ENCODE measurements at regions not wholly inside any gene's neighbourhood (a gene's known extent, or its start where the extent isn't known, plus 50 kb on each side); places are given as distances from the start of the nearest gene placed in this dataset.

- no peak for DNase-seq
Measured at GRCh38 chr4:62429297-62429696, 1229.2 kb downstream of the ADGRL3 start.

DNA sequence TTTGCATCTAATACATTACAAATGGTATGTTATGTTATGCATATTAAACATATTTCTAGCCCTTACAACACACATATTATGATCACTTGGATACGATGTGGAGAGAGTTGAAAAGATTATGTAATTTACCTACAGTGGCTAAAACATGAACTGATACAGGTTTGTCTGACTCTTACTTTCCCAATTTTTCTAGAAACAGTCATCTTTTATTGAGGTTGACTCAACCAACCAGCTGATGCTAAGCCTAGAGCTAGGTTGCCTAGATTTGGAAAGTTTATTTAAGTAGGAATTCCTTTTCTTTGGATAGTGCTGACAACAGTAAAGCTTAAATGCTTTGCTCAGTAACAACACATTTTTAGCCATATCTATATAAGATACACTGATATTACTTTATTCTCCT lies 1215.1 kb downstream of the ADGRL3 start:
- no peak for DNase-seq

DNA sequence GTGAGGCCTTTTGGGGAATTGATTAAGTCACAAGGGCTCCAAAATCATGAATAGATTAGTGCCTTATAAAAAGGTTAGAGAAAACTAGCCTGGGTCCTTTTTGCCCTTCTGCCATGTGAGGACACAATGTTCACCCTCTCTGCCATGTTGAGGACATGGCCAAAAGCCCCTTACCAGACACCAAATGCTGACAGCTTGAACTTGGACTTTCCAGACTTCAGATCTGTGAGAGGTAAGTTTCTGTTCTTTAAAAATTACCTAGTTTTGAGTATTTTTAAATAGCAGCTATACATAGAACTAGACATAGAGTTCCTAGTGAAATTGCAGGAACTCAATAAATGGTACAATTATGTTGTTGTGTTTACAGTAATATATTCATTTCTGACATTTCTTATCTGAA lies 1214.4 kb downstream of the ADGRL3 start:
- DNase-seq: no peak

GRCh38 chr4:62410371-62411003 lies 1210.4 kb downstream of the ADGRL3 start:
- no peak for DNase-seq

- DNase-seq: no peak
Measured at GRCh38 chr4:62408454-62408853, 1208.3 kb downstream of the ADGRL3 start.

DNA sequence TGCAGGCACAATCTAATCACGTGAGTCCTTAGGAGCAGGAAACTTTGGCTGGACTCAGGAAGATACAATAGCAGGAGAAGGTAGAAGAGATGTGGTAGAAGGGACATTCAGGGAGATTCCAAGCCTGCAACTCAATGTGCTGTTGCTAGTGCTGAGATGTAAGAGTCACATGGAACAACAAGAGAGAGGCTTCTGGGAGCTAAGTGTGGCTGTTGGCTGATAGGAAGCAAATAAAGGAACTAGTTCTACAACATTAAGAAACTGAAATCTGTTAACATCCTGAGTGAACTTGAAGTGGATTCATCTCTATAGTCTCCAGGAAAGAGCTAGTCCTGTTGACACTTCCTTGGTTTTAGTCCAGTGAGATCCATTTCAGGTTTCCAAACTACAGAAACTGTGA lies 1207.4 kb downstream of the ADGRL3 start:
- no peak for DNase-seq

DNA sequence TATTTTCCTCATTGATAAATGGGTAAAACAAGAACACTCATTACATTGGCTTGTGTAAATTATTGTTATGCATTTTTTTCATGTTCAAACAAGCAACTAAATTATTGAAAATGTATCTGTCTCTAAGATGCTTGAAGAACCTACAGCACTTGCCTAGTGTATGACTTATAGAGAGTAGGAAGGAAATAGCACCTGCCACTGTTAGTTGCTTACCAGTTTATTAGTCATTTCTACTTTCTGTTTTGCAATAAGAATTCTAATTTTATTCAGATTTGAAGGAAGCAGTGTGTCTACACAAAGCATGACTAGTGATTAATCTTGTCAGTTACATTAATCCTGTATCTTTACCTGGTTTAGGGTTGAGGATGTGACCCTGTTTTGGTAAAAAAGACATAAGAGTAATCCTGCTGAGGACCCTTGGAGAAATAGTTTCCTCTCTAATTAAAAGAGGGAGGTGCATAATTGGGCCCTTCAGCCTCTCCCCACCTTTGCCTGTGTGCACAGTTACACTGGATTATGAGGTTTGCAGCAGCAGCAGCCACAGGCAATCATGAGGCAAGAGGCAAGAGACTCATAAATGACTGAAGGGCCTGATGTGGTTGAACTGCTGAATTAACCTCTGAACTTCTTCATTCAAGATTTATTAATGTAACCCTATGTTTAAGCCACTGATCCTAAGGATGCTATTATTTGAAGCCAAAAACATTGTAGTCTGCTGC lies 1202.1 kb downstream of the ADGRL3 start:
- DNase-seq: no peak

GRCh38 chr4:62399242-62399641 lies 1199.1 kb downstream of the ADGRL3 start:
- DNase-seq: no peak

GRCh38 chr4:62398318-62398717 lies 1198.2 kb downstream of the ADGRL3 start:
- DNase-seq: no peak

GRCh38 chr4:62394766-62395165 lies 1194.6 kb downstream of the ADGRL3 start:
- no peak for DNase-seq

- no peak for DNase-seq
Measured at GRCh38 chr4:62387808-62388207, 1187.7 kb downstream of the ADGRL3 start.

GRCh38 chr4:62377700-62378099 lies 1177.6 kb downstream of the ADGRL3 start:
- DNase-seq: no peak

- DNase-seq: no peak
Measured at GRCh38 chr4:62377245-62377644, 1177.1 kb downstream of the ADGRL3 start.

DNA sequence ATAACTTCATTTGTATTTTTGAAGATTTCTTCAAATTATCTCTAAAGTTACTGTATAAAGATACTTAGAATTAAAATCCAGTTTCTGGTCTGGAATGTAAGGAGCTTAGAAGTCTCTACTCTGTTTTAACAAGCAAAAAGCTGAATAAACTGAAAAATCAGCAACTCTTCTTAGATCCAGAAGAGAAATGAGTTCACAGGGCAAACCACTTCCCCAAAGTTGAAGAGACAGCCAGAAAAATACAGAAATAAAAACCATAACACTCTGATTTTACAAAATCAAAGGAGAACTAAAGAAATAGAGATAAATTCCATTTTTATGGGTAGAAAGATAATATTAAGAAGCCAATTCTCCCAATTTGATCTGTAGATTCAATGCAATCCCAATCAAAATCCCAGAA lies 1166.8 kb downstream of the ADGRL3 start:
- no peak for DNase-seq

- no peak for DNase-seq
Measured at GRCh38 chr4:62360156-62360545, 1160.0 kb downstream of the ADGRL3 start.

DNA sequence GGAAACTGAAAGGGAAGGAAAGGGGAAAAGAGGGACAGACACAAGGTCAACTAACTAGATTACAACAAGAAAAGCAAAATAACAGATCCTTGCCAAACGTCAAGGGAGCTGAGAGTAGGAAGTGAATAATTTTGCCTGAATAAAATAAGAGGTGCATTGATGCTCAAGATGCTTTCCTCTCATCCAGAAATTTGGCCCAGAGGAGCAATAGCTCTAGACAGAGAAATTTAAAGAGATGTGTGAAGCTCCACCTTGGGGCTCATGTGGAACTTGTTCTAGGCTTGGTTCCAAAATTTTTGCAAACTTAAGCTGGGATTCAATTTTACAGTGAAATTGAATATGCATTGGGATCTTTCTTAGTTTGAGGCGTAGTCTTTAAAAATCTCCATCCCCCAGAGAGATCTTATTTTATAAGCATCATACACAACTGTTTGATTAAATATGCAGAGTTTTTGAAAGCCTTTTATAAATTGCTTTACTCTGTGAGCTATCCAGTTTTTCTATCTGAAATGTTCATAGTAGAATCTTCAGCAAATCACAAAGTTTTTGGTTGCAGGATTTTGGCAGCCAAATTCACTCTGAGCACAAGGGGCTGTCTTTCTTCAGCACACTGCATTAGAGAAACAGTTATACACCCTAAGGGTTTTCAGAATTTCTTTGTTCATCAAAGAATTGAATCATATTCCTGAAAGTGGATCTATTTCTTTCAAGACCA lies 1159.5 kb downstream of the ADGRL3 start:
- DNase-seq: no peak

DNA sequence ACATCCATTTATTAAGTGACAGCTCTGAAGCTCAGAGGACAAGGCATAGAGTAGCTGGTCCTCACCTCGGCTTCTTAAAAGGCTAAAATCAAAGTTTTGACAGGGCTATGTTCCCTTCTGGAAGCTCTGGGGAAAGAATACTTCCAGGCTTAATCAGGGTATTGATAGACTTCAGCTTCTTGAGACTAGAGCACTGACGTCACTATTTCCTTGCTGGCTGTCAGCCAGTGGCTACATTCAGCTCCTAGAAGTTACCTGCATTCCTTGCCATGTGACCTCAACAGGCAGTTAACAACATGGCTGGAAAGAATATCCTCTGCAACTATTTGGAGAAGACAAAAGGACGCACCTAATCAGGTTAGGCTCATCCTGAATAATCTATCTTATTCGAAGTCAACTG lies 1144.8 kb downstream of the ADGRL3 start:
- no peak for DNase-seq

GRCh38 chr4:62344474-62344873 lies 1144.3 kb downstream of the ADGRL3 start:
- DNase-seq: no peak

DNA sequence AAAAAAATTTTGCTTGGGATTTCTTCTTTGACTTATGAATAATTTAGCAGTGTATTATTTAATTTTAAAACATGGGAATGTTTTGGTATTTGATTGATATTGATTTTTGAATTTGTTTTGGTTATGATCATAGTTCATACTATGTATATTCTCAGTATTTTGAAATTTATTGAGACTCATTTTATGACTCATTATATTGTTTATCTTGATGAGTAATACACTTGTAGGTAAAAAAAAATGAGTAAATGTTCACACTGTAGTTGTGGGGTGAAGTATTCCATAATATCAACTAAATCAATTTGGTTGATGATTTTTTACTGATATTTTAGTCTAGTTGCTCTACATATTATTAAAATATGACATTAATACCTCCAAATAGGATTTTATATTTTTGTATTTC lies 1142.2 kb downstream of the ADGRL3 start:
- no peak for DNase-seq

DNA sequence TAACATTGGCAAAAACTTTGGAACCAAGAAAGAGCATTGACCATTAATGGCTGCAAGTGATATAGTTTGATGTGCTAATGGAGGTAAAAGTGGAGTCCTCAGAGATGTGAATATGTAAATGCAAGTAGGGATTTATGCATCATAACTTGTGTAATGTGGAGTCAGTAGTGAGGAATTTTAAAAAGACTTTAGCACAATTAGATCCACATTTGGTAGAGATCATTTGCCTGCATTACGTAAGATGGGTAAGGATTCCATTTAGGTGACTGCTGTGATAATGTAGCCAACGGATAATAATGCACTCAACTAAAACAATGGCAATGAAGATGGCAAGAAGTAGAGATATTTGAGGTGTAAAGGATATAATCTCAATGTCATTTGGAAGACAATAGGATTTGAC lies 1128.4 kb downstream of the ADGRL3 start:
- peak; percentile 10 for DNase-seq

GRCh38 chr4:62327612-62328297 lies 1127.6 kb downstream of the ADGRL3 start:
- no peak for DNase-seq

DNA sequence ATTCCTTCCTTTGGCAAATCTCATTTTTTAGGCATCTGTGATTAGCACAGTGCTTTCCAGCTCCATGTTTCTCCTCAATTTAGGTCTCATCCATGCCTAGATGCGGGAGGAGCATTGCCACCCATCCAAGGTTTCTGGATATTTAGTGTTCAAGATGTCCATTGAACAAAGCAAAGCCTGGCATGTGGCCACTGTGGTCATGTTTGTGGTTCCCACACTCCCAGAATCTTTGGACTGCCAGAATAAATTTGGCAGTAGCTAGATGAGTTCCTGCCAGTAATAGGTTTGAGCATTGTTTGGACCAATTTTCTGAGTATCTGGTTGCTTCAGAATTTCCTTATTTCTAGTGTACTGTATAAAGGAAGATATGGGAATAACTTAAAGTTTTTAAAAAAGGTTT lies 1124.1 kb downstream of the ADGRL3 start:
- DNase-seq: peak; percentile 3

DNA sequence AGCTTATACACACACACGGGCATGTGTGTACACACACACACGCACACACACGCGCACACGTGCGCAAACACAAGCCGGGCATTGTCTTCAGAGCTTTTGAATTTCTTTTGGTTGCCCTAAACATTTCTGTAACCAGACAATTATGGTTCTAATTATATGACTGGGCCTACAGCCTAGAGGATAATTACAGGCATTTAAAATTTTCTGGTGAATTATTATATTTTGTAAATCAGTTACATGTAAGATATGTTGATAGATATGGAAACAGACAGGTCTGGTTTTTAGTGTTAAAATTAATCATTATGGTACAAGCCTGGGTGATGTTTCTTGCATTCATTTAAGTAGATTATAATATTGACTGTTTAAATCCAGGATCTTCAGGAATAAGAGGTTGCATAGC lies 1120.5 kb downstream of the ADGRL3 start:
- DNase-seq: no peak

- DNase-seq: no peak
Measured at GRCh38 chr4:62302710-62303109, 1102.6 kb downstream of the ADGRL3 start.

All from fibroblast of upper back skin (primary cell).